Astrocyte of the spinal cord (primary cell): ENCODE measurements at regions not wholly inside any gene's neighbourhood (a gene's known extent, or its start where the extent isn't known, plus 50 kb on each side); places are given as distances from the start of the nearest gene placed in this dataset.

Source experiments
- DNase-seq: peaks from one replicate; pipeline ENCODE4 v3.0.0; 2011; ENCODE audit warnings: low read depth, low spot score
- H3K4me3 ChIP-seq: 2 replicates; pipeline ENCODE4 v1.5.1; 2011; ENCODE audit warnings: low read depth, mild to moderate bottlenecking, low read length, moderate library complexity
- CTCF ChIP-seq: IDR thresholded peaks from 2 replicates; pipeline ENCODE4 v1.5.1; 2012; ENCODE audit warnings: low read depth, mild to moderate bottlenecking, low read length, inconsistent platforms
- in situ Hi-C: cut with HindIII; loops from 2 replicates; pipeline ENCODE4 v1.10.0; 2017; ENCODE audit warnings: low sequenced_read_pairs

GRCh38 chr21:15343066-15343465 lies 278.3 kb upstream of the NRIP1 start:
- in situ Hi-C loops = no loop called here

GRCh38 chr21:15352009-15352408 lies 287.2 kb upstream of the NRIP1 start:
- no peak overlapping the region for H3K4me3 ChIP-seq
- TF ChIP-seq CTCF = no peak
- in situ Hi-C loops = no loop called here
- no peak for DNase-seq

More at GRCh38 chr21:15343066-15343465, 278.3 kb upstream of the NRIP1 start:
- DNase-seq = no peak
- TF ChIP-seq CTCF = no peak
- no peak overlapping the region for H3K4me3 ChIP-seq

- no peak overlapping the region for H3K4me3 ChIP-seq
- DNase-seq = no peak
- in situ Hi-C loops = no loop called here
- TF ChIP-seq CTCF = no peak
Observed at GRCh38 chr21:15353546-15353945, 288.7 kb upstream of the NRIP1 start.

GRCh38 chr21:15354516-15354915 lies 289.7 kb upstream of the NRIP1 start:
- no peak for TF ChIP-seq CTCF
- no peak for DNase-seq
- in situ Hi-C loops = no loop called here
- H3K4me3 ChIP-seq = no peak overlapping the region

- no peak for TF ChIP-seq CTCF
- in situ Hi-C loops = no loop called here
- no peak for DNase-seq
- H3K4me3 ChIP-seq = no peak overlapping the region
Observed at GRCh38 chr21:15355066-15355465, 290.3 kb upstream of the NRIP1 start.

- in situ Hi-C loops = no loop called here
- no peak for DNase-seq
- no peak for TF ChIP-seq CTCF
- no peak overlapping the region for H3K4me3 ChIP-seq
Observed at GRCh38 chr21:15359251-15359650, 294.5 kb upstream of the NRIP1 start.

GRCh38 chr21:15362458-15362857 lies 297.7 kb upstream of the NRIP1 start:
- TF ChIP-seq CTCF = no peak
- in situ Hi-C loops = no loop called here
- DNase-seq = no peak
- no peak overlapping the region for H3K4me3 ChIP-seq
